Kidney (tissue), 13 donors: ENCODE measurements at regions not wholly inside any gene's neighbourhood (a gene's known extent, or its start where the extent isn't known, plus 50 kb on each side); places are given as distances from the start of the nearest gene placed in this dataset.
"Not testable (repeated sequence)": the region's sequence is repeated elsewhere in the genome, so short reads cannot be mapped to it uniquely, and the experiment has no call there.

Source experiments
- DNase-seq, 5 donors: peaks; one replicate each; pipeline ENCODE4 v3.0.0-alpha.2; 2013 to 2020
- FAIRE-seq: peaks from 2 replicates; lab custom pipeline; 2012; peaks lifted over from hg19 to GRCh38; lab: Jason Lieb, UNC
- H3K27ac ChIP-seq, 2 donors: one replicate each; pipeline ENCODE4 v1.7.0; 2013; ENCODE audit warnings: low read depth in 2 of 2, low read length in 2 of 2, inconsistent platforms in 1 of 2
- H3K27me3 ChIP-seq: one replicate; pipeline ENCODE4 v1.7.1; 2013; ENCODE audit warnings: low read length, inconsistent platforms; ENCODE audit not compliant: control insufficient read depth, insufficient read depth
- H3K36me3 ChIP-seq, 3 donors: one replicate each; pipeline versions ENCODE4 v1.7.0 to v1.7.1; 2013; ENCODE audit warnings: low read length in 3 of 3, control low read depth in 1 of 3, inconsistent platforms in 1 of 3; ENCODE audit not compliant: insufficient read depth in 3 of 3, control insufficient read depth in 2 of 3
- H3K4me1 ChIP-seq, 3 donors: one replicate each; pipeline versions ENCODE4 v1.7.0 to v1.7.1; 2013; ENCODE audit warnings: low read length in 3 of 3, inconsistent platforms in 1 of 3, low read depth in 1 of 3; ENCODE audit not compliant: control insufficient read depth in 2 of 3, insufficient read depth in 2 of 3
- H3K4me3 ChIP-seq, 3 donors: one replicate each; pipeline versions ENCODE4 v1.7.0 to v1.8.1; 2013; ENCODE audit warnings: low read length in 3 of 3, control low read depth in 1 of 3, inconsistent platforms in 1 of 3
- H3K9ac ChIP-seq, 3 donors: one replicate each; pipeline versions ENCODE4 v1.7.0 to v1.7.1; 2013; ENCODE audit warnings: low read length in 3 of 3, control low read depth in 1 of 3, inconsistent platforms in 1 of 3
- H3K9me3 ChIP-seq, 3 donors: one replicate each; pipeline versions ENCODE4 v1.7.0 to v1.7.1; 2013; ENCODE audit warnings: low read length in 3 of 3, control low read depth in 1 of 3, inconsistent platforms in 1 of 3; ENCODE audit not compliant: control insufficient read depth in 2 of 3, insufficient read depth in 1 of 3
- CTCF ChIP-seq: IDR thresholded peaks from 3 replicates; pipeline ENCODE4 v1.5.1; 2012; ENCODE audit warnings: mild to moderate bottlenecking, moderate library complexity, borderline replicate concordance; ENCODE audit not compliant: insufficient read depth; ENCODE audit errors: extremely low read depth
- intact Hi-C: fragments of 100-400 bp; cut with DNase I; formaldehyde crosslinking; loops from one replicate; pipeline ENCODE4 v1.11.1; 2022
- donor health status: control.
- donor health status: control.
- donor health status: control.
- donor health status: control.
- donor health status: control.
- donor health status: DM: yes; HTN: yes; CAD: no.
- donor health status: Normal renal cell carcinoma (clear cell type).

DNA sequence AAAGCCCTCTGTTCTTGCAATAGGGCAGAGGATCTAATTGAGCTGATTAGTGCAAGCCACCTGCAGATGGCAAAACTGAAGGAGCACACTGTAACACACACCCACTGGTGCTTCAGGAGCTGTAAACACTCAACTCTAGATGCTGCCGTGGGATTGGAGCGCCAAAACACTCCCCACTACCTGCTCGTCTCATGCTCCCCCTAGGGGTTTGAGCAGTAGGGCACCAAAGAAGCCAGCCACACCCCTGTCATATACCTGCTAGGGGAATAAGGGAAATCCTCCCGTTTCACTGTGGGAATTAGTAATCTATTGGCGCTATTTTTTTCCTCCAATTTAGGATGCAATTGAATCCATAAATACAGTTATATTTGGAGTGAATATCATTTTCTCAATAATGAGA is 360.2 kb downstream of the GLUD2 start:
- H3K4me3 ChIP-seq: no peak overlapping the region
- H3K27me3 ChIP-seq: no peaks in the 10 kb centered on the region
- H3K27ac ChIP-seq: no peak overlapping the region
- no peak overlapping the region for H3K9ac ChIP-seq
- no peaks in the 10 kb centered on the region for H3K4me1 ChIP-seq
- H3K36me3 ChIP-seq: no peaks in the 10 kb centered on the region
- intact Hi-C loops: no loop called here
- DNase-seq (no peak), FAIRE-seq (no peak)
- no peaks in the 10 kb centered on the region for H3K9me3 ChIP-seq
- no peak for TF ChIP-seq CTCF

- intact Hi-C loops, H3K27me3 ChIP-seq, H3K4me3 ChIP-seq, H3K9ac ChIP-seq, H3K36me3 ChIP-seq, FAIRE-seq, H3K4me1 ChIP-seq, H3K27ac ChIP-seq, H3K9me3 ChIP-seq: not testable (repeated sequence)
- DNase-seq: peak in 1 of 5 donors; percentile 61
Measured at GRCh38 chrX:121431514-121431913, 384.1 kb downstream of the GLUD2 start.

DNA sequence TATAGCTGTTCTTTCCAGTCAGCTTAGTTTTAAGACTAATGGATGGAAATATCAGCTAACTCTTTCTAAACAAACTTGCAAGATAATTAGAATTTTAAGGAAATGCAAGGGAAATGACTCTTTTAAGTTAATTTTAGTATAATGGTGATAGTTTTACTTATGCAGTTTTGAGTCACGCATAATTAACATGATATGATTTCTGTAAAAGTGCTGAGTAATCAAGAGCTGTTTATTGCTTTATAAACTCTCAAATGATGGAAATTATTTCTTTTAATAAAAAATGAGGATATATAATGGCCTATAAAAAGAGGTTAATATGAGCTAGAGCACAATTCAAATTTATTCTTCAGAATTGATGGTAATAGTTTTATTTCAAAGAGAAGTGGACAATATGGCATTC is 385.9 kb downstream of the GLUD2 start:
- no peak overlapping the region for H3K27ac ChIP-seq
- intact Hi-C loops: no loop called here
- H3K36me3 ChIP-seq: no peaks in the 10 kb centered on the region
- H3K4me3 ChIP-seq: no peak overlapping the region
- H3K4me1 ChIP-seq: no peaks in the 10 kb centered on the region
- no peak for TF ChIP-seq CTCF
- no peak overlapping the region for H3K9ac ChIP-seq
- no peaks in the 10 kb centered on the region for H3K9me3 ChIP-seq
- DNase-seq (no peak), FAIRE-seq (no peak)
- H3K27me3 ChIP-seq: no peaks in the 10 kb centered on the region

- FAIRE-seq, H3K9me3 ChIP-seq, H3K9ac ChIP-seq, intact Hi-C loops, H3K27me3 ChIP-seq, H3K4me3 ChIP-seq, H3K4me1 ChIP-seq, H3K36me3 ChIP-seq, DNase-seq, H3K27ac ChIP-seq: not testable (repeated sequence)
Measured at GRCh38 chrX:121437666-121438065, 390.3 kb downstream of the GLUD2 start.

GRCh38 chrX:121455890-121456289 is 408.5 kb downstream of the GLUD2 start:
- Histone ChIP-seq H3K27me3 (no peaks in the 10 kb centered on the region), H3K4me1 (no peaks in the 10 kb centered on the region), H3K27ac (no peak overlapping the region), H3K9me3 (no peaks in the 10 kb centered on the region), H3K4me3 (no peak overlapping the region), H3K36me3 (no peaks in the 10 kb centered on the region), H3K9ac (no peak overlapping the region)
- peak; percentile 51 for FAIRE-seq
- no peak for TF ChIP-seq CTCF
- intact Hi-C loops: no loop called here
- DNase-seq: no peak
